Fibroblast of skin of right biceps (primary cell): ENCODE measurements at regions not wholly inside any gene's neighbourhood (a gene's known extent, or its start where the extent isn't known, plus 50 kb on each side); places are given as distances from the start of the nearest gene placed in this dataset.
"Not testable (repeated sequence)": the region's sequence is repeated elsewhere in the genome, so short reads cannot be mapped to it uniquely, and the experiment has no call there.

ENCODE experiments used
- DNase-seq: peaks from one replicate; pipeline ENCODE4 v3.0.0-alpha.2; 2013

GRCh38 chr12:84484798-84485197, 427.8 kb downstream of the SLC6A15 start:
- no peak for DNase-seq

- no peak for DNase-seq
These were observed 431.8 kb downstream of the SLC6A15 start for GRCh38 chr12:84480803-84481202.

- DNase-seq = no peak
These were observed 442.2 kb downstream of the SLC6A15 start for GRCh38 chr12:84470361-84470760.

- no peak for DNase-seq
These were observed 448.0 kb downstream of the SLC6A15 start for GRCh38 chr12:84464616-84465015.

GRCh38 chr12:84463741-84464495, 448.7 kb downstream of the SLC6A15 start:
- peak; percentile 47 for DNase-seq

- DNase-seq = no peak
These were observed 457.0 kb downstream of the SLC6A15 start for GRCh38 chr12:84455598-84455997.

- DNase-seq = not testable (repeated sequence)
These were observed 466.1 kb downstream of the SLC6A15 start for GRCh38 chr12:84446478-84446877.

- DNase-seq = no peak
These were observed 476.5 kb downstream of the SLC6A15 start for GRCh38 chr12:84436134-84436533.

GRCh38 chr12:84435682-84436081, 476.9 kb downstream of the SLC6A15 start:
- DNase-seq = no peak

GRCh38 chr12:84422340-84422739, 490.3 kb downstream of the SLC6A15 start:
- DNase-seq = no peak

GRCh38 chr12:84421103-84421502, 491.5 kb downstream of the SLC6A15 start:
- DNase-seq = no peak

- DNase-seq = no peak
These were observed 496.0 kb downstream of the SLC6A15 start for GRCh38 chr12:84416626-84417025.

- DNase-seq = no peak
These were observed 496.7 kb downstream of the SLC6A15 start for GRCh38 chr12:84415946-84416345.

GRCh38 chr12:84413656-84414055, 498.9 kb downstream of the SLC6A15 start:
- DNase-seq = peak; percentile 9

GRCh38 chr12:84412226-84412625, 500.4 kb downstream of the SLC6A15 start:
- DNase-seq = peak; percentile 61

GRCh38 chr12:84411031-84411430, 501.6 kb downstream of the SLC6A15 start:
- no peak for DNase-seq

GRCh38 chr12:84408936-84409335, 503.7 kb downstream of the SLC6A15 start:
- peak; percentile 54 for DNase-seq

GRCh38 chr12:84406720-84407119, 505.9 kb downstream of the SLC6A15 start:
- DNase-seq = not testable (repeated sequence)

GRCh38 chr12:84397846-84398245, 514.8 kb downstream of the SLC6A15 start:
- DNase-seq = peak; percentile 44

GRCh38 chr12:84397263-84397662, 515.3 kb downstream of the SLC6A15 start:
- DNase-seq = peak; percentile 16

GRCh38 chr12:84391176-84391575, 521.4 kb downstream of the SLC6A15 start:
- DNase-seq = not testable (repeated sequence)

GRCh38 chr12:84384384-84384783, 528.2 kb downstream of the SLC6A15 start:
- no peak for DNase-seq

GRCh38 chr12:84382486-84382885, 530.1 kb downstream of the SLC6A15 start:
- peak; percentile 86 for DNase-seq

GRCh38 chr12:84376320-84376719, 536.3 kb downstream of the SLC6A15 start:
- no peak for DNase-seq
